H9 (cell line): ENCODE measurements at regions not wholly inside any gene's neighbourhood (a gene's known extent, or its start where the extent isn't known, plus 50 kb on each side); places are given as distances from the start of the nearest gene placed in this dataset.

ENCODE experiments used
- DNase-seq: peaks from one replicate; pipeline ENCODE4 v3.0.0-alpha.2; 2017
- H2AFZ ChIP-seq: one replicate; pipeline ENCODE4 v1.6.1; 2013; ENCODE audit warnings: mild to moderate bottlenecking, low read length, control low read depth, moderate library complexity
- H2AK5ac ChIP-seq: 2 replicates; pipeline ENCODE4 v1.6.1; 2013; ENCODE audit warnings: low read length, control low read depth, mixed read lengths; ENCODE audit not compliant: insufficient read length
- H2BK120ac ChIP-seq: one replicate; pipeline ENCODE4 v1.6.1; 2013; ENCODE audit warnings: low read depth, mild to moderate bottlenecking, low read length, control low read depth, inconsistent platforms; ENCODE audit not compliant: poor library complexity, severe bottlenecking
- H2BK12ac ChIP-seq: 2 replicates; pipeline ENCODE4 v1.6.1; 2013; ENCODE audit warnings: low read length, control low read depth, mixed read lengths, low read depth; ENCODE audit not compliant: insufficient read length
- H2BK15ac ChIP-seq: 2 replicates; pipeline ENCODE4 v1.6.1; 2013; ENCODE audit warnings: low read depth, low read length, control low read depth
- H2BK20ac ChIP-seq: one replicate; pipeline ENCODE4 v1.6.1; 2013; ENCODE audit warnings: low read depth, mild to moderate bottlenecking, low read length, control low read depth, inconsistent platforms; ENCODE audit not compliant: poor library complexity, severe bottlenecking
- H2BK5ac ChIP-seq: 2 replicates; pipeline ENCODE4 v1.6.1; 2013; ENCODE audit warnings: low read length, control low read depth, mixed read lengths; ENCODE audit not compliant: insufficient read length
- H3K14ac ChIP-seq: 2 replicates; pipeline ENCODE4 v1.6.1; 2013; ENCODE audit warnings: low read length, control low read depth; ENCODE audit not compliant: insufficient read depth
- H3K18ac ChIP-seq: 2 replicates; pipeline ENCODE4 v1.6.1; 2013; ENCODE audit warnings: low read depth, mild to moderate bottlenecking, mixed read lengths, low read length, control low read depth; ENCODE audit not compliant: insufficient read length
- H3K23ac ChIP-seq: 2 replicates; pipeline ENCODE4 v1.6.1; 2013; ENCODE audit warnings: low read length, control low read depth, mixed read lengths, low read depth; ENCODE audit not compliant: insufficient read length
- H3K23me2 ChIP-seq: 2 replicates; pipeline ENCODE4 v1.6.1; 2013; ENCODE audit warnings: low read depth, mild to moderate bottlenecking, mixed read lengths, low read length, control low read depth; ENCODE audit not compliant: insufficient read length, poor library complexity, severe bottlenecking
- H3K27ac ChIP-seq: 2 replicates; pipeline ENCODE4 v1.5.1; 2013; ENCODE audit warnings: low read length, control low read depth, mixed read lengths, low read depth; ENCODE audit not compliant: insufficient read length
- H3K27me3 ChIP-seq: 2 replicates; pipeline ENCODE4 v1.6.1; 2013; ENCODE audit warnings: low read length, control low read depth, inconsistent platforms; ENCODE audit not compliant: insufficient read depth
- H3K4ac ChIP-seq: 2 replicates; pipeline ENCODE4 v1.6.1; 2013; ENCODE audit warnings: low read depth, mild to moderate bottlenecking, control low read depth, inconsistent platforms, low read length, moderate library complexity
- H3K4me1 ChIP-seq: 2 replicates; pipeline ENCODE4 v1.6.1; 2013; ENCODE audit warnings: low read length, control low read depth, inconsistent platforms; ENCODE audit not compliant: insufficient read depth
- H3K4me2 ChIP-seq: 2 replicates; pipeline ENCODE4 v1.6.1; 2013; ENCODE audit warnings: low read length, control low read depth, mixed read lengths; ENCODE audit not compliant: insufficient read length, insufficient read depth
- H3K56ac ChIP-seq: 2 replicates; pipeline ENCODE4 v1.6.1; 2013; ENCODE audit warnings: low read depth, mild to moderate bottlenecking, mixed read lengths, low read length, control low read depth; ENCODE audit not compliant: insufficient read length
- H3K79me1 ChIP-seq: 2 replicates; pipeline ENCODE4 v1.6.1; 2013; ENCODE audit warnings: low read depth, mild to moderate bottlenecking, moderate library complexity, low read length, control low read depth, inconsistent platforms; ENCODE audit not compliant: insufficient read depth, poor library complexity, severe bottlenecking
- H3K79me2 ChIP-seq: 2 replicates; pipeline ENCODE4 v1.6.1; 2013; ENCODE audit warnings: low read length, control low read depth, inconsistent platforms; ENCODE audit not compliant: insufficient read depth
- H3K9ac ChIP-seq: 2 replicates; pipeline ENCODE4 v1.6.1; 2013; ENCODE audit warnings: low read length, control low read depth, mixed read lengths; ENCODE audit not compliant: insufficient read length; ENCODE audit errors: extremely low read depth
- H3K9me3 ChIP-seq: one replicate; pipeline ENCODE4 v1.6.1; 2013; ENCODE audit warnings: low read depth, low read length, inconsistent platforms; ENCODE audit not compliant: control insufficient read depth
- H3T11ph ChIP-seq: one replicate; pipeline ENCODE4 v1.6.1; 2013; ENCODE audit warnings: mild to moderate bottlenecking, low read length, control low read depth, inconsistent platforms
- H4K20me1 ChIP-seq: one replicate; pipeline ENCODE4 v1.6.1; 2013; ENCODE audit not compliant: control insufficient read depth, insufficient read length, insufficient read depth
- H4K5ac ChIP-seq: 2 replicates; pipeline ENCODE4 v1.6.1; 2013; ENCODE audit warnings: low read depth, mild to moderate bottlenecking, mixed read lengths, low read length, control low read depth; ENCODE audit not compliant: insufficient read length
- H4K8ac ChIP-seq: replicated peaks from 2 replicates; pipeline ENCODE4 v1.6.1; 2013; ENCODE audit warnings: low read length, control low read depth, mixed read lengths, low read depth; ENCODE audit not compliant: insufficient read length
- H4K91ac ChIP-seq: 2 replicates; pipeline ENCODE4 v1.6.1; 2013; ENCODE audit warnings: low read depth, mild to moderate bottlenecking, moderate library complexity, mixed read lengths, low read length, control low read depth; ENCODE audit not compliant: insufficient read length
- H3K27ac Mint-ChIP-seq, 3 experiments: 2 replicates in 2 of 3; 3 replicates in 1 of 3; pipeline ENCODE4 v1.8.0; 2020 to 2021; ENCODE audit warnings: mixed read lengths in 3 of 3, mild to moderate bottlenecking in 1 of 3, moderate library complexity in 1 of 3
- H3K27me3 Mint-ChIP-seq: 2 replicates; pipeline ENCODE4 v1.8.0; 2021; ENCODE audit warnings: low read depth, mild to moderate bottlenecking, moderate library complexity, mixed read lengths
- H3K36me3 Mint-ChIP-seq, 3 experiments: 2 replicates in 2 of 3; 3 replicates in 1 of 3; pipeline ENCODE4 v1.8.0; 2020 to 2021; ENCODE audit warnings: low read depth in 3 of 3, mixed read lengths in 3 of 3; ENCODE audit not compliant: insufficient read depth in 1 of 3
- H3K4me1 Mint-ChIP-seq, 2 experiments: 2 replicates each; pipeline ENCODE4 v1.8.0; 2020; ENCODE audit warnings: mixed read lengths in 2 of 2
- H3K4me3 Mint-ChIP-seq, 2 experiments: 2 replicates in 1 of 2; 3 replicates in 1 of 2; pipeline ENCODE4 v1.8.0; 2020 to 2021; ENCODE audit warnings: mild to moderate bottlenecking in 2 of 2, mixed read lengths in 2 of 2, moderate library complexity in 1 of 2
- H3K9me3 Mint-ChIP-seq, 2 experiments: 2 replicates in 1 of 2; 3 replicates in 1 of 2; pipeline ENCODE4 v1.8.0; 2020; ENCODE audit warnings: mild to moderate bottlenecking in 2 of 2, mixed read lengths in 2 of 2, moderate library complexity in 1 of 2
- CTCF ChIP-seq: fragments of 200-600 bp; sonication (generic); conservative IDR thresholded peaks from 3 replicates; pipeline ENCODE4 v1.8.0; 2021; ENCODE audit warnings: antibody characterized with exemption, mild to moderate bottlenecking
- WGBS: extraction: QIAGEN DNeasy Blood & Tissue Kit; methylation state at CpG from one replicate; pipeline ENCODE4 v1.1.7; 2013; ENCODE audit warnings: missing lambda C conversion rate, low lambda C conversion rate, mixed read lengths; ENCODE audit not compliant: insufficient read length; ENCODE audit errors: extremely low coverage; 5-methylcytosine and 5-hydroxymethylcytosine counted together

- no peaks in the 10 kb centered on the region for H3K79me2 ChIP-seq
These were observed 497.8 kb downstream of the AGTPBP1 start for GRCh38 chr9:85243977-85244376.

More at GRCh38 chr9:85243977-85244376, 497.8 kb downstream of the AGTPBP1 start:
- H3K9ac ChIP-seq: no peak overlapping the region
- H3T11ph ChIP-seq: no peak overlapping the region
- H4K8ac ChIP-seq: no peak overlapping the region
- H2BK12ac ChIP-seq: no peak overlapping the region
- H3K27me3 ChIP-seq: no peaks in the 10 kb centered on the region
- H3K23ac ChIP-seq: no peak overlapping the region
- no peak overlapping the region for H3K4me2 ChIP-seq
- Mint-ChIP-seq H3K9me3 (peaks cover 3 to 4% of the 10 kb centered on the region in 2 experiments; a peak in 2 of 5 replicates), H3K4me1 (peaks cover 17 to 22% of the 10 kb centered on the region in 2 experiments), H3K27ac (no peak overlapping the region), H3K36me3 (peaks cover 0 to 11% (median 1%) of the 10 kb centered on the region in 3 experiments; a peak in 2 of 7 replicates), H3K27me3 (no peaks in the 10 kb centered on the region), H3K4me3 (no peak overlapping the region; a peak in 1 of 5 replicates)
- no CpG with 5 or more reads among the region's 3 CpGs for WGBS
- H3K23me2 ChIP-seq: no peaks in the 10 kb centered on the region
- no peak overlapping the region for H3K14ac ChIP-seq
- H3K4me1 ChIP-seq: no peaks in the 10 kb centered on the region
- H3K27ac ChIP-seq: no peak overlapping the region
- H3K4ac ChIP-seq: no peak overlapping the region
- no peak for DNase-seq
- H2BK120ac ChIP-seq: no peak overlapping the region
- no peak overlapping the region for H4K5ac ChIP-seq
- no peak overlapping the region for H3K56ac ChIP-seq
- no peak overlapping the region for H2AK5ac ChIP-seq
- no peak overlapping the region for H2BK15ac ChIP-seq
- H3K18ac ChIP-seq: no peak overlapping the region
- no peaks in the 10 kb centered on the region for H3K9me3 ChIP-seq
- H4K91ac ChIP-seq: no peak overlapping the region
- TF ChIP-seq CTCF: no peak
- no peak overlapping the region for H2AFZ ChIP-seq
- H4K20me1 ChIP-seq: no peaks in the 10 kb centered on the region
- H2BK20ac ChIP-seq: no peak overlapping the region
- H3K79me1 ChIP-seq: no peaks in the 10 kb centered on the region
- no peak overlapping the region for H2BK5ac ChIP-seq
